GF-D8 (cell line): ENCODE measurements at regions not wholly inside any gene's neighbourhood (a gene's known extent, or its start where the extent isn't known, plus 50 kb on each side); places are given as distances from the start of the nearest gene placed in this dataset.
"Not testable (repeated sequence)": the region's sequence is repeated elsewhere in the genome, so short reads cannot be mapped to it uniquely, and the experiment has no call there.

ENCODE experiments used
- DNase-seq: peaks from one replicate; lab custom pipeline; 2025; lab: John Stamatoyannopoulos, UW

- not testable (repeated sequence) for DNase-seq
These were observed 142.2 kb upstream of the ZNF722 start for GRCh38 chr7:63856466-63856865.

- DNase-seq: no peak
These were observed 131.5 kb upstream of the ZNF722 start for GRCh38 chr7:63867127-63867526.

- not testable (repeated sequence) for DNase-seq
These were observed 124.4 kb upstream of the ZNF722 start for GRCh38 chr7:63874242-63874641.

- DNase-seq: no peak
These were observed 121.8 kb upstream of the ZNF722 start for GRCh38 chr7:63876707-63877322.

- no peak for DNase-seq
These were observed 111.6 kb upstream of the ZNF722 start for GRCh38 chr7:63887031-63887430.

GRCh38 chr7:63899691-63900393 is 98.8 kb upstream of the ZNF722 start:
- DNase-seq: peak; percentile 4

- DNase-seq: peak; percentile 90
These were observed 98.0 kb upstream of the ZNF722 start for GRCh38 chr7:63900394-63901203.

GRCh38 chr7:63901204-63901506 is 97.5 kb upstream of the ZNF722 start:
- not testable (repeated sequence) for DNase-seq

GRCh38 chr7:63918986-63919385 is 79.7 kb upstream of the ZNF722 start:
- DNase-seq: no peak

GRCh38 chr7:63925262-63925625 is 73.4 kb upstream of the ZNF722 start:
- DNase-seq: peak; percentile 40

- peak; percentile 91 for DNase-seq
These were observed 72.8 kb upstream of the ZNF722 start for GRCh38 chr7:63925626-63926460.

GRCh38 chr7:63927261-63927660 is 71.4 kb upstream of the ZNF722 start:
- no peak for DNase-seq

- no peak for DNase-seq
These were observed 67.5 kb upstream of the ZNF722 start for GRCh38 chr7:63931057-63931600.

GRCh38 chr7:63931985-63932577 is 66.6 kb upstream of the ZNF722 start:
- DNase-seq: no peak
